NCI-H748 treated with DMSO at 0.1 percent for 48 hours (cell line): ENCODE measurements at regions not wholly inside any gene's neighbourhood (a gene's known extent, or its start where the extent isn't known, plus 50 kb on each side); places are given as distances from the start of the nearest gene placed in this dataset.

Experiments used
- DNase-seq: peaks from one replicate; lab custom pipeline; 2025; lab: John Stamatoyannopoulos, UW

DNA sequence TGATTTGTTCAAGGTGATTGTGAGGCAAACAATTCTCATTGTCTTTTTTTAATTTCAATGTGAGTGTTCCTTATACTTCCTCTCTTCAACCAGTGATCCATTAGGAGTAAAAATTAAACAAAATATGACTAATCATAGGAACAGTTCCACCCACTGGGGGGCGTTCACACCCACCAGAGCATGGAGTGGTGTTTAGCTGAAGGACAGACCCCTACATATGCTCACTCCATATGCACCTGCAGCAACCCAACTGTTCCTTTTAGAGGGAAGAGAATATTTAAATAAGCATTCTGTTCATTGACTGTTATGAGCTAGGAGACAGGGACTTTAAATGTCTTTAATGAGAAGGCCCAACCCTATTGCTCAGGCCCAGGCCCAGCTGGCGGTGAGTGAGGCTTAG lies 78.7 kb upstream of the DRD2 start:
- no peak for DNase-seq

DNA sequence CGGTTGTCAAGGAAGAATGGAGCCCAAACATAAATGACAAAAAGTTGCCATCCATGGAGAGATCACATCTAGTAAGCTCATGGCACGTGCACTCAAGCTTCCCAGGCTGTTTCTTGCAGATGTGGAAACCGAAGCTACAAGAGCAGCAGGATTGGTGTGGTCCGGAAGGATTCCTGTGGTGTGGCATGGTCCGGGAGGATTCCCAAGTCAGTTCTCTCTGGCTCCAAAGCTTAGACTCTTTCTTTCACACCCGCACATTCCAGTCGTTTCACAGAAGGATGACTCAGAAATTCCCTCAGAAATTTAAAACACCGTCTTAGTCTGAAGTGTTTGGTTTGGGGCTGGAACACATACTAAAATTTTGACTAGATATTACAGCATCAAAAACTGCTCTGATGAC lies 78.0 kb upstream of the DRD2 start:
- DNase-seq: no peak

DNA sequence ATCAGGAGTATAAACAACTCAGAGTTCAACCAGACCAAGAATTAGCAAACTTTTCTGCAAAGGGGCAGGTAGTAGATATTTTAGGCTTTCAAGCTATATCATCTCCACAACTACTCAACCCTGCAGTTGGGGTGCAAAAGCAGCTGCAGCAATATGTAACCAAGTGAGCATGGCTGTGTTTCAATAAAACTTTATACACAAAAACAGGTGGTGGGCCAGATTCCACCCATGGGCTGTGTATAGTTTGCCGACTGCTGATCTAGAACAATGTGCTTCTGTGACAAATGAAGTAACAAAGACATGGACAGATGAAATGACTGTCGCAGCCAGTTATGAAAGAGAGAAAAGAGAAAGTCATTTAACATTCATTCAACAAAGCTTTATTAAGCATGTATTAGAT lies 77.1 kb upstream of the DRD2 start:
- no peak for DNase-seq

DNA sequence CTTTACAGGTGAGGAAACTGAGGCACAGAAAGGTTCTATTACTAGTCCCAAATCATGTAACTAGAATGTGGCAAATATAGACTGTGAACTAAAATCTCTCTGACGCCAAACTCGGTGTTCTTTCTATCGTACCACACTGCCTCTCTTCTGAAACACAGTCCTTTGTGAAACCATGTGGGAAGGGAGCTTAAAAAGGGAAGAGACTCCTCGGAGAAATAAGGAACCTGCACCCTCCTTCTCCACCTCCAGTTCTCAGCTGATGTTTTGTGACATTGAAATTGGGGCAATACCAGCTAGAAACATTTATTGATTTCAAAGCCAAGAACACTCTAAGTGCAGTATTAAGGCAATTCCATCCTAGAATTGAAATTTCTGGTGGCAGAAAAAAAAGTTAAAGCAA lies 76.4 kb upstream of the DRD2 start:
- no peak for DNase-seq

DNA sequence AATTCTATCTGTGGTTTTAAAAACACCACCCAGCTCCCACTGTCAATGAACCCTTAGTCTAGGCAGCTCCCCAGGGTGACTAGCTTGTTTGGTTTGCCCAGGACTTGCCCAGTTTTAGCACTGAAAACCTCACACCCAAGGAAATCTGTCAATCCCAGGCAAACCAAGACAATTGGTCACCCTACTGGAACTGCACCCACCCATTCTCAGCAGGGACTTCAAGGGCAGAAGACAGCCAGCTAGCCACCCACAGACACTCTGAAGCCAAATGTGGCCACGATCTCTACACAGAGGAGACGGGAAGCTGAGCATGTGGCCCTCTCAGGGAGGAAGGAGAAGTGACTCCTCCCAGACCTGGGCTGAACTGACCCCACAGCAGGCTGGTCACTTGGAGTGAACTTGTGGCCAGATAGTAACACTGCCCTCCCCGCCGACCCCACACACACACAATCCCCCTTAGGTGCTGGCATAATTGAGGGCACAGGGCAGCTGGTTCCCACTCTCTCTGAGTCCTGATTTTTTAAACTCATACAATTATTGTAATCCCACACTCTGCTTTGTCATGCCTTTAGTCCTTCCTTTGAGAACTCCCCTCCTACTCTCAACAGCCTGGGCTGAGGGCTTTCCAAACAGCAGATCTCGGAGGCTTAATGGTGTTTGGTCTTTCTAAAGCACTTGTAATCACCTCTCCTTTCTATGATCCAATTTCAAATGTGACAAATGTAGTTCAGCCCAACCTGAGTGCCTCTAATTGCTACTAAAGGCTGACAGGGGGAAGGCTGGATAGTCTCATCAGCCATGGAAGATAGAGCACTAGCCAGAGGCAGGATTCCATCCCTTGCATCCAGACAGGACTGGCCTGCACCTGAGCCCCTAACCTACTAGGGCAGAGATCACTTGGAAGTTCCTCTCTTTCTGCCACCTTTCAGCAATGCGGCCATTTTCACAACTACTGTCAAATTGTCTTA lies 74.7 kb upstream of the DRD2 start:
- no peak for DNase-seq

DNA sequence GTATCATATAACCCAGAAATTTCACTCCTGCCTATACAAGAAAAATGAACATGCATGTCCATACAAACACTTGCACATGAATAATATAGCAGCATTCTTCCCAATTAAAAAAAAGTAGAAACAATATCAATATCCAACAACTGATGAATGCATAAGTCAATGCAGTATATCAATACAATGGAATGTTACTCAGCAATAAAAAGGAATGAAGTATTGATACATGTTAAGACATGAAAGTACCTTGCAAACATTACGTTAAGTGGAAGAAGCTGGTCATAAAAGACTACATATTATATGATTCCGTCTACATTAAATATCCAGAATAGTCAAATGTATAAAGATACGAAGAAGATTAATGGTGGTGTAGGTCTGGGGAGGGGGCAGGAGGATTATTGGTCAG lies 73.9 kb upstream of the DRD2 start:
- no peak for DNase-seq

DNA sequence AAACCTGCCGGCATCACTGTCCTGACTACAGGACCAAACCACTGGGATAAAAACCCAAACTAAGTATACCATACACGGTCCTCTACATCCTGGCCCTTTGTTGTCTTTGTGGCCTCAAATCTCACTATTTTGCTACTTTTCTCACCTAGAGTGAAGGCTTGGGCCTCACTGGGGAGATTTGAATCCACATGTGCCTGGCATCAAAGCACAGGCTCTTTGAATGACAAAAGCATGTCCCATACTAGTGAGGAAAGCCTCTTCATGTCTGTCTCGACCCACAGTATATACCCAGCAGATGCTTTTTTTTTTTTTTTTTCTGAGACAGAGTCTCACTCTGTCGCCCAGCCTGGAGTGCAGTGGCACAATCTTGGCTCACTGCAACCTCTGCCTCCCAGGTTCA lies 72.5 kb upstream of the DRD2 start:
- DNase-seq: no peak

DNA sequence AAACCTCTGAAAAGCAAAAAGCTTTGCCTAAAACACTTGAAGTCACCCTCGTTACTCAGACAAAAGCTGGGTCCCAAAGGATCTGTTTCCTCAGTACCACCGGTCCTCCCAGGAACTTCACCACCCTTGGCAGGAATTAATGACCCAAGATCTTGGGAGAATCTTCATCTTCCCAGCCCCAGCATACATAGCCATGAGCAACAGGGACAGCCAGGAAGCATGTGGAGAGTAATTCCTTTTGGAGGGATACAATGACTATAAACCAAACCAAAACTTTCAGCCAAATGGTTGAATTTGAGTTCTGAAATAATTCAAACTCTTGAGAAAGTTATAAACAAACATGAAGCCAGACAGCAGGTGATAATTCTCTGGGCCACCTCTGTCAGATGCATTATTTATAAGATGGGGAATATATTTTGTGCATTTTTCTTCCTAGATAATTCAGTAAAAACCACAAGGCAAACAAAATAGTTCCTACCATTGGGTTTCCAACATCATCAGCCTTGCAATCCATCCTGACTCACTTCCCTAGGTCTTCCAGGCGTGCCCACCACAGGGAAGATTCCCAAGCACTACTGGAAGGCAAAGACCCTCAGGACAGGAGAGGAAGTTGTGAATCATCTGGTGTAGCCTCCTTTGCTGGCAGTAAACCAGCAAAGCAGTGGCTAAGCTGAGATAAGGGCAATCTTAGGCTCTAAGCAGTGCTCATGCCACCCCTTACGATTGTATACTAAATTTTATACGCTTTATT lies 71.7 kb upstream of the DRD2 start:
- DNase-seq: no peak

DNA sequence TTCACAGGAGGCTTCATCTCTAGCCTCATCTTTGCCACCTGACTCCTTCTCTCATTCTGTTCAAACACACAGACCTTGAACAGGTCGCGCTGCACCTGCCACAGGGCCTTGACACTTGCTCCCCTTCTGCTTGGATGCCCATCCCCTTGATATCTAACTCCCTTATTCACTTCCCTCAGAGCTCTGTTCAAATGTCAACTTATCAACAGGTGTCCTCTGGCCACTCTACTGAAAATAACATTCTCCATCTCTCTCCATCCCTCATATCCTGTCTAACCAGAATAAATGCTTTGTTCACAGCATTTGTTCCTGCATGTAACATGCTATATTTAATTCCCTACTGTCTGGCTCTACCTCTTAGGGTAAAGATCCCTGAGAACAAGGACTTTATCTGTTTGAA lies 67.2 kb upstream of the DRD2 start:
- no peak for DNase-seq

DNA sequence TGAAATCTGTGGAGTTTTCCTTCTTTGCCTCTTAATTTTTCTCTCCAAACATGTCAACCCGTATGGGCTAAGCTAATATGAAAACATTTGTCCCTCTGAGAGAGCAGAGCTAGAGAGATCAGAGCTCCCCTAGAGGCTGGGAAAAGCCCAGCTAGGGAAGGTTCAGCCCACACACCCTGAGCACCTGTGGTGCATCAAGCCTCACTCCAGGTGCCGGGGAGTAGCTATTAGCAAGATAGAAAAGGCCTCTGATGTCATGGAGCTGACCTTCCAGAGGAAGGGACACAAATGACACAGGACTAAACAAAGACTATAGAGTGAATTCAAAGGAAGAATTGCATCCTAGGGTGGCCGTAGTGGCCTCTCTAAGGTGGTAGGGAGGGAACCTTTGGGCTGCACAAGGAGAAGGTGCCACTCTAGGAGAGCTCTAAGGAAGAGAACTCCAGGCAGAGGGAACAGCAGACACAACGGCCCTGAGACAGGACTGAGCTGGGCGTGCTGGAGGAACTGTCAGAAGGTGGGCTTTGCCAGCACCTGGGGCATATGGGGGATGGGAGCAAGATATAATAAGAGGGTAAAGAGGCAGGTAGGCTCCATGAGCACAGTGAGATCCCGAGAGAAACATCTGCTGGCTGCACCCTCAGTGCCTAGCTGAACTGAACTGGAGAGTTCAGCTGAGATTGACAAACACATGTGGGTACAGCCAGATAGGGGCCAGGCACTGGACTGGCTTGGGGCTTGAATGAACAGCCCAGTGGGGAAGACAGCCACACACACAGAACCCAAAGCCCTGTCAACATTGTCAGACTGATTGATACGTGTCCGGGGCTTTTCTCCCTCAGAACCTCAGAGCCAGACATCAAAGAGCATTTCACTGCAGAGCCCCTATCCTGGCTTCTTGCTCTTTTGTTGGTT lies 65.5 kb upstream of the DRD2 start:
- no peak for DNase-seq

DNA sequence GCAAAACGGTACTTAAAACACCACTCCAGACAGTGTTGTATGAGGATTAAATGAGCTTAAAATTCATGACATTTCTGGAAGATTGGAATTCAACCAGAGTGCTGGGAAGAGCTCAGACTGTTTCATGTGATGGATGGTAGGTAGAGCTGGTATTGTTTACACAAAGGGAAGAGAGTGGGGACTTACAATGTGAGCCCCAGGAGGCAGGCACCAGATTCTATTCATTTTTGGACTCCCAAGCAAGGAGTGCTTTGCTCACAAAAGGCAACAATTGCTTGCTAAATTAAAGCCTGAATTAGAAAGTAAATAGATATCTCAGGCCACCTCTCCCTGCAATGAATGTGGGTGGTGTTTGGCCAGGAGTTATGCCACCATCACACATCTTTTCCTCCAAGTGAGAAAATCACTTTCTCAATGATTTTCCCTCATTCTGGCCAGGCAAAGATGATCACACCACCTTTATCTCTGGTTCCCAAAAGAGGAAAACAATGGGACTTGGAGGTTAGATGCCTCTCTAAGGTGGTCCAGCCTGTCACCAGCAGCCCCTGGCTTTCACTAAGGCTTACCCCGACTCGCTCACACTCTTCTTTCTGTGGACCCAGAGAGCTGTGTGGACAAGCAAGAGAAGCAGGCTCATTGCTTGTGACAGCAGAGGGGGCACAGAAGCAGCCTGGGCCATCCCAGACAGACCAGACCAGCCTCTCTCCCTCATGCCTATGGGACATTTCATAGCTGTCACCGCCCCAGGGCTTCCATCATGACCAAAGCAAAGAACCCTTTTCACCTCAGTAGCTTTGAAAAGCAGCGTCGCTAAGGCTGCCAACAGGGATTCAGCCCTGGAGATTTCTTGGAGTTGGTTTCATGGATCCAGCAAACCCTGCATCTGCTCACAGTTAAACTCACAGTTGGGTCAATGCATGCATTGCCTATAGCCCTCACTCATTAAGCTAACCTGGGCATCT lies 63.5 kb upstream of the DRD2 start:
- peak; percentile 76 for DNase-seq

DNA sequence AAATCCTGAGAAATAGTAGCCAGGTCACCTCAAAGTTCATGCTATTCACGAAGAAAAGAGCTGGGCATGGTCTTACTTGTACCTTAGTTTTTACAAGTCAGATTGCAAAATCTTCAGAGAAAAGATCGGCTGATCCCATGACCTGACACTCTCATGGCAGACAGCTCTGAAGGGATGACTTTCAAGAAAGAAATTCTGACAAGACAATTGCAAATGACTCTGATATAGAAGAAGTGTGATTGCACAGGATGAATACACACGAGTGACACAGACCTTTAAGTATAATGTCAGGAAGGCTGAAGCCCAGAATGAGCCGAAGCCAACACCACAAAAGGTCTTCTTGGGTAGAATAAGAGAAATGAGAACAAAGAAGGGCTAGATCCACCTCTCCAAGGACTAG lies 59.4 kb upstream of the DRD2 start:
- no peak for DNase-seq

DNA sequence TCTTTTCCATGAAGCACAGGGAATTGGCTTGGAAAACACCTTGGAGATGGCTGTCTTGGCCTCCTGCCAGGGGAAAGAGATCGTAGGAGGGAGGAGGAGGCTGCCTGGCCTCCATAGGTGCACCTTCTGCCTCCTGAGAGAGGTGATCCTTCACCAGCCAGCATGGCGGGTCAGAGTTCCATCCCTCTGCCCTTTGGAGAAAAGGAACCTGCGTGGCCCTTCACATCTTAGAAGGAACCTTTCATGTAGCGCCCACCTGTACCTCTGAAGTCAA lies 58.2 kb upstream of the DRD2 start:
- DNase-seq: no peak

DNA sequence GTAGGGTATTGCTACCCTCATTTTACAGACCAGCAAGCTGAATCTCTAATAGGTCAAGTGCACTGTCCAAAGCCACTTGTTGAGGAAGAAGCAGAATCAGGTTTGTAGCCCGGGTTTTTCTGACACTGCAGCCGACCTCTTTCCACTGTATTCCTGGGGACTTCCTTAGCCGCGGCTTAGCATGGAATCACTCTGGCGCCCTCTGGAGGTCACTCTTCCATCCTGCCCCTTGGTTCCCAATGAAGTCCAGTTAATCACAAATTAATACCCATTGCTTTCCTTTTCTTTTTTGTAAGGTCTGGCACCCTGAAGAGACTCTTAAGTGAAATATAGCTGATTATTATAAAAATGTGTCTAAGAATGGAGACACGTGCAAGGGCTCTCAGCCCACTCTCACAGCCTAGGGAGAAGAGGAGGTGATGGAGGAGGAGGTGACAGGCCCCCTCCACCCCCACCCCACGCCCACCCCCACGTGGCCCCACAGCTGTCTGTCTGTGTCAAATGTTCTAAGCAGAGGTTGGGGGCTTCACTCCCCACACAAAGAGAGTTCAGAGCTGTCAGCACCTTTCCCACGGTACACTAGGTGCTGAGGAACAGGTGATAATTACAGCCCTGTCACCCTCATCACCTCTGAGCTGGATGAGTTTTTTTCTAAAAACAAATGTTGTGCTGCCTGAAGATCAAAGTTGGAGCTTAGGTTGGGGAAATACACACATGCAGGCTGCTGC lies 57.7 kb upstream of the DRD2 start:
- peak; percentile 69 for DNase-seq

DNA sequence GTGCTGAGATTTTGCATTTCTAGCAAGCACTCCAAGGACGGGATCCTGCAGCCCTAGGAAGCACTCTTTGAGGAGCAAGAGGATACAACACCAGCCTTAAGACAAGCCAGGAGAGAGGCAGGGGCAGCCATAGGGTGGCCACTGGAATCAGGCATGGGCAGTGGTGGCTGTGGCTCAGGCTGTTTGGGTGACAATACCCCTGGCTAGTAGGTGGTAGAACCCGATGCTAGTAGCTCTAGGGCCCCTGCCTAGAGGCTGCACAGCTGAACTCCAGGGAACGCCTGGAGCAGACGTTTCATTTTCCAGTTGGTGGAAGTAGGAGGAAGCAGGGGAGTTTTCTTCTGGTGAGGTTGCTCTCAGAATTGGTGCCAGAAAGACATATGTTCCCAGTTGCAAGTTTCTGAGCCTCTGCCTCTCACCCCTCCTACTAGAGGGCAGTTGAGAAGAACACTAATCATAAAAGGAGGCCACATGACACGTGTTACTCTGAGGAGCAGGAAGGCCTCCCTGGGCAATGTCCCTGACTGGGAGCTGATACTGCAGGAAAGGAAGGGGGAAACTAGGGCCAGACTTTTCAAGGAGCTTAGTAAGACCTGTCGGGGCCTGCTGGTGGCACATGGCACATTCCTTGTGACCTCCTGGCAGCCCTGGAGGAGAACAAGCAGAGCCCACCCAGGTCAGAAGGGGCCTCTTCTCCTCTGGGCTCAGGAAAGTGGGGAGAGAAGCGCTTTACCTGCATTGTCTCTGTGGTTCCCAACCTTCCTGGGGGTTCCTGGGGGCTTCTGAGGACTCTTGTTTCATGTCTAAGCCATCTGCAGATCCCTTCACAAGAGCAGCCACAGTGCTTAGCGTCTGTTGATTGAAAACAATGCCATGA lies 56.6 kb upstream of the DRD2 start:
- no peak for DNase-seq

DNA sequence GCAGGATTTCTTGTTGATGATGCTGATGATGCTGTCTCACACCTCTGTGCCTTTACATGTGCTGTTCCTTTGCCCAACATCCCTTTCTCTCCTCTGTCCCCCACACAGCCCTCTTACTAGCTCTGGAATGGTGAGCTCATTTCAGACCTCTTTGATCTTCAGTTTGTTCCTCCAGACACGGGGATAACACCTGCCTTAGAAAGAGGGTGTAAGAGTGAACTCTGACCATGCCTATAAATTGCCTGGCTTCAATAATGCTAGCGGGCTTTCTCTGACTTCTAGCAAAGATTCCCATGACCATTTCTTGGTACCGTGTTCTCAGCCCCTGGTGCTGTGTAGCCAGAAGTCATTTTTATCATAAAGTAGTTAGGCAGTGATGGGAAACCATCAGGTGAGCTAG lies 55.9 kb upstream of the DRD2 start:
- no peak for DNase-seq

DNA sequence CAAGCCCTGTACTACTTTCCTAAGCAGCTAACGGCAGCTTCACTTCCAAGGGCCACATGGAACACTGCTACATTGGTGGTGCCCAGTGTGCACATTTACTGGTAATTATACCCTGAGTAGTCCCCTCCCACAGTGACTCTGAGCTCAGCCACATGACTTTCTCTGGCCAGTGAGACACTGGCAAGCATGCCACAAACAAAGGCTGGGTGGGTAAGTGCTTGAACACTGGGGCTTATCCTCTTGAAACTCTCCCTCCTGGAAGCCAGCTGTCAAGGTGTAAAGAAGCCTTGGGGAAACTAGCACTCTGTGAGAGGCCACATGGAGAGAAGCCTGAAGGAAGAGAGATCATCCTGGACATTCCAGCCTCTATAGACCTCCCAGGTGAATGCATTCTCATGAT lies 54.4 kb upstream of the DRD2 start:
- DNase-seq: no peak

DNA sequence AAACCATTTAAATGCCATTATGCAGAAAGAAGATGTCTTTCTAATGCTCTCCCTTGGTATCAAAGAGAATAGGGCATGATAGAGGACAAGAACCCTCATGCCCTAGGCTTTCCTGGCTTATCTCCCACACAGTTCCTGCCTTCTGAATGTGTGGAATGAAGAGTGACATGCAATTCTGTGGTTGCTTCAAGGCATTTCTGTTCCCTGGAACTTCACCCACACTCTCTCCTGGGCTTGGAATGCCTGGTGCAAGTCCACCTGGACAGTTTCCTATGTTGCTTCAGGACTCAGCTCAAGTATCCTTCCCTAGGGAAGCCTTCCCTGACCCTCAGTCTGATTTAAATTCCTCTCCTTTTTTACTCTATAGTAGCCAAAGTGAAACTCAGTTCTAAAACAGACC lies 53.8 kb upstream of the DRD2 start:
- DNase-seq: no peak

DNA sequence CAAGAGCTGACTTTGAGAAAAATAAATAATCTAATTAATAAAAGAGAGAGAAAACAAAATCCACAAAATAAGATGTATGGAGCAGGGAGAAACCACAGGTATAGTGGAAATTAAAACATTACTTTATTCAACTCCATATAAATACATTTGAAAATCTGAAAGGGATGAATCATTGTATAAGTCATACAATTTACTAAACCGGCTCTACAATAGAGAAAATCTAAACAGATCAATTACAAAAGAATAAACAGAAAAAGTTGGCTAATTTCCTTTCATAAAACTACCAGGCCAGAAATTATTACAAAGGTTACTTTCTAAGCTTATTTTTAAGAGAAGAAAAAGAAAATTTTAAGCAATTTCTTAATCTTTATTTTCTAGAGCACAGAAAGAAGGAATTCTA lies 51.3 kb upstream of the DRD2 start:
- no peak for DNase-seq
